Tibial nerve (tissue), 4 donors: ENCODE measurements at regions not wholly inside any gene's neighbourhood (a gene's known extent, or its start where the extent isn't known, plus 50 kb on each side); places are given as distances from the start of the nearest gene placed in this dataset.

Experiments used
- DNase-seq, 2 donors: peaks; one replicate each; pipeline ENCODE4 v3.0.0-alpha.2; 2019; ENCODE audit warnings: low spot score in 2 of 2
- H3K27ac ChIP-seq, 4 donors: fragments of 200-600 bp; sonication (generic) in 3 of 4; one replicate each; pipeline ENCODE4 v1.5.1; 2017 to 2019; ENCODE audit warnings: mild to moderate bottlenecking in 1 of 4
- H3K27me3 ChIP-seq, 2 donors: fragments of 200-600 bp; sonication (generic) in 1 of 2; one replicate each; pipeline versions ENCODE4 v1.5.1 to v1.6.0; 2017 to 2019
- H3K36me3 ChIP-seq, 3 donors: fragments of 200-600 bp; sonication (generic); one replicate each; pipeline ENCODE4 v1.5.1; 2018 to 2019
- H3K4me1 ChIP-seq, 4 donors: fragments of 200-600 bp; sonication (generic) in 3 of 4; one replicate each; pipeline ENCODE4 v1.5.1; 2017 to 2019
- H3K4me3 ChIP-seq, 4 donors: fragments of 200-600 bp; sonication (generic) in 3 of 4; one replicate each; pipeline ENCODE4 v1.5.1; 2017 to 2019; ENCODE audit warnings: mild to moderate bottlenecking in 1 of 4, moderate library complexity in 1 of 4
- H3K9me3 ChIP-seq, 4 donors: fragments of 200-600 bp; sonication (generic) in 3 of 4; one replicate each; pipeline ENCODE4 v1.5.1; 2017 to 2019
- CTCF ChIP-seq, 5 experiments: fragments of 200-600 bp in 3 of 5; fragments of 450-650 bp in 2 of 5; sonication (generic) in 3 of 5; IDR thresholded peaks; one replicate each; pipeline ENCODE4 v1.5.1; 2016 to 2019; ENCODE audit warnings: antibody characterized with exemption in 5 of 5, mild to moderate bottlenecking in 3 of 5, moderate library complexity in 2 of 5
- EP300 ChIP-seq, 2 donors: sonication (generic); formaldehyde crosslinking; IDR thresholded peaks; one replicate each; pipeline ENCODE4 v1.6.1; 2017; ENCODE audit warnings: antibody characterized with exemption in 2 of 2, mild to moderate bottlenecking in 1 of 2
- POLR2A ChIP-seq, 2 donors: fragments of 450-650 bp; IDR thresholded peaks; one replicate each; pipeline ENCODE4 v1.6.1; 2017; ENCODE audit warnings: antibody characterized with exemption in 2 of 2, mild to moderate bottlenecking in 2 of 2, moderate library complexity in 2 of 2
- WGBS, 2 donors: methylation state at CpG; one replicate each; pipeline ENCODE4 v1.1.5; 2018; 5-methylcytosine and 5-hydroxymethylcytosine counted together

- no peaks in the 10 kb centered on the region for H3K9me3 ChIP-seq
- H3K36me3 ChIP-seq = no peaks in the 10 kb centered on the region
- H3K4me3 ChIP-seq = no peak overlapping the region
- TF ChIP-seq EP300 (IDR thresholded peaks at IDR 0.05) (no peak), CTCF (IDR thresholded peaks at IDR 0.05) (no peak), POLR2A (IDR thresholded peaks at IDR 0.05) (no peak)
- no peak overlapping the region for H3K27ac ChIP-seq
- no peak for DNase-seq
- H3K27me3 ChIP-seq = no peaks in the 10 kb centered on the region
- WGBS, 2 donors = 83 to 84% methylated on average over 4 of the region's 4 CpGs
- H3K4me1 ChIP-seq = no peaks in the 10 kb centered on the region
Measured at GRCh38 chr18:66328296-66328878, 275.5 kb downstream of the CDH19 start.

GRCh38 chr18:66325251-66325650 is 278.6 kb downstream of the CDH19 start:
- no peaks in the 10 kb centered on the region for H3K36me3 ChIP-seq
- no peaks in the 10 kb centered on the region for H3K9me3 ChIP-seq
- H3K4me1 ChIP-seq = no peaks in the 10 kb centered on the region
- no peak overlapping the region for H3K27ac ChIP-seq
- H3K27me3 ChIP-seq = no peaks in the 10 kb centered on the region
- TF ChIP-seq POLR2A (IDR thresholded peaks at IDR 0.05) = no peak
- no peak for TF ChIP-seq EP300 (IDR thresholded peaks at IDR 0.05)
- TF ChIP-seq CTCF (IDR thresholded peaks at IDR 0.05) = no peak
- H3K4me3 ChIP-seq = no peak overlapping the region
- 64 to 74% methylated on average over 5 of the region's 5 CpGs for WGBS, 2 donors
- DNase-seq = no peak

- no peak for DNase-seq
- no peak overlapping the region for H3K27ac ChIP-seq
- no peak overlapping the region for H3K4me3 ChIP-seq
- WGBS, 2 donors = 76 to 83% methylated on average over 2 of the region's 2 CpGs
- H3K4me1 ChIP-seq = no peaks in the 10 kb centered on the region
- no peaks in the 10 kb centered on the region for H3K9me3 ChIP-seq
- no peaks in the 10 kb centered on the region for H3K36me3 ChIP-seq
- no peaks in the 10 kb centered on the region for H3K27me3 ChIP-seq
- TF ChIP-seq CTCF (IDR thresholded peaks at IDR 0.05) (no peak), POLR2A (IDR thresholded peaks at IDR 0.05) (no peak), EP300 (IDR thresholded peaks at IDR 0.05) (no peak)
Measured at GRCh38 chr18:66324616-66325015, 279.3 kb downstream of the CDH19 start.

GRCh38 chr18:66317243-66318090 is 286.4 kb downstream of the CDH19 start:
- H3K4me1 ChIP-seq = no peaks in the 10 kb centered on the region
- H3K27ac ChIP-seq = no peak overlapping the region
- DNase-seq = no peak
- TF ChIP-seq POLR2A (IDR thresholded peaks at IDR 0.05) (no peak), CTCF (IDR thresholded peaks at IDR 0.05) (no peak), EP300 (IDR thresholded peaks at IDR 0.05) (no peak)
- H3K27me3 ChIP-seq = no peaks in the 10 kb centered on the region
- H3K9me3 ChIP-seq = no peaks in the 10 kb centered on the region
- H3K36me3 ChIP-seq = no peaks in the 10 kb centered on the region
- no peak overlapping the region for H3K4me3 ChIP-seq
- WGBS, 2 donors = 24 to 39% methylated on average over 1 of the region's 1 CpG

- H3K36me3 ChIP-seq = no peaks in the 10 kb centered on the region
- TF ChIP-seq CTCF (IDR thresholded peaks at IDR 0.05) (no peak), POLR2A (IDR thresholded peaks at IDR 0.05) (no peak)
- no peak overlapping the region for H3K27ac ChIP-seq
- H3K27me3 ChIP-seq = no peaks in the 10 kb centered on the region
- no peak for DNase-seq
- no peaks in the 10 kb centered on the region for H3K4me1 ChIP-seq
- no peak overlapping the region for H3K4me3 ChIP-seq
- WGBS, 2 donors = 40 to 56% methylated on average over 4 of the region's 4 CpGs
- no peaks in the 10 kb centered on the region for H3K9me3 ChIP-seq
Measured at GRCh38 chr18:66316701-66317100, 287.2 kb downstream of the CDH19 start.
